ENCODE measurements at regions not wholly inside any gene's neighbourhood (a gene's known extent, or its start where the extent isn't known, plus 50 kb on each side); places are given as distances from the start of the nearest gene placed in this dataset.
"Not testable (repeated sequence)": the region's sequence is repeated elsewhere in the genome, so short reads cannot be mapped to it uniquely, and the experiment has no call there.

- no peak for DNase-seq
These were observed 453.8 kb upstream of the POU3F2 start for GRCh38 chr6:98380589-98380988.

- no peak for DNase-seq
These were observed 452.1 kb upstream of the POU3F2 start for GRCh38 chr6:98382246-98382645.

- no peak for DNase-seq
These were observed 450.0 kb upstream of the POU3F2 start for GRCh38 chr6:98384334-98384733.

- no peak for DNase-seq
These were observed 449.6 kb upstream of the POU3F2 start for GRCh38 chr6:98384801-98385200.

GRCh38 chr6:98395610-98396166 is 438.7 kb upstream of the POU3F2 start:
- DNase-seq, result no peak

- DNase-seq, result no peak
These were observed 418.3 kb upstream of the POU3F2 start for GRCh38 chr6:98416027-98416426.

- not testable (repeated sequence) for DNase-seq
These were observed 417.7 kb upstream of the POU3F2 start for GRCh38 chr6:98416497-98417158.

GRCh38 chr6:98433325-98434056 is 400.9 kb upstream of the POU3F2 start:
- DNase-seq, result no peak

- no peak for DNase-seq
These were observed 390.7 kb upstream of the POU3F2 start for GRCh38 chr6:98443633-98444032.

GRCh38 chr6:98452685-98453084 is 381.7 kb upstream of the POU3F2 start:
- DNase-seq, result no peak

- no peak for DNase-seq
These were observed 379.5 kb upstream of the POU3F2 start for GRCh38 chr6:98454809-98455322.

GRCh38 chr6:98458708-98459107 is 375.7 kb upstream of the POU3F2 start:
- DNase-seq, result no peak

GRCh38 chr6:98463038-98464000 is 371.1 kb upstream of the POU3F2 start:
- no peak for DNase-seq

- DNase-seq, result no peak
These were observed 367.3 kb upstream of the POU3F2 start for GRCh38 chr6:98467091-98467490.

GRCh38 chr6:98467902-98468301 is 366.5 kb upstream of the POU3F2 start:
- no peak for DNase-seq

- no peak for DNase-seq
These were observed 365.2 kb upstream of the POU3F2 start for GRCh38 chr6:98469141-98469540.

GRCh38 chr6:98470821-98471220 is 363.6 kb upstream of the POU3F2 start:
- no peak for DNase-seq

GRCh38 chr6:98471444-98471843 is 362.9 kb upstream of the POU3F2 start:
- DNase-seq, result no peak

GRCh38 chr6:98477231-98477630 is 357.1 kb upstream of the POU3F2 start:
- no peak for DNase-seq

- DNase-seq, result no peak
These were observed 349.7 kb upstream of the POU3F2 start for GRCh38 chr6:98484696-98485095.

- DNase-seq, result no peak
These were observed 348.8 kb upstream of the POU3F2 start for GRCh38 chr6:98485593-98485992.

- no peak for DNase-seq
These were observed 348.3 kb upstream of the POU3F2 start for GRCh38 chr6:98486057-98486456.

GRCh38 chr6:98487612-98488011 is 346.8 kb upstream of the POU3F2 start:
- DNase-seq, result no peak

Measured in cerebellar nuclear complex (tissue), 1 donor.